HG03196 (cell line): ENCODE measurements at regions not wholly inside any gene's neighbourhood (a gene's known extent, or its start where the extent isn't known, plus 50 kb on each side); places are given as distances from the start of the nearest gene placed in this dataset.

ENCODE experiments used
- ATAC-seq: cut with Tn5 transposase; IDR thresholded peaks from one replicate; pipeline ENCODE4 v1.9.1; 2021; ENCODE audit not compliant: unreplicated experiment

DNA sequence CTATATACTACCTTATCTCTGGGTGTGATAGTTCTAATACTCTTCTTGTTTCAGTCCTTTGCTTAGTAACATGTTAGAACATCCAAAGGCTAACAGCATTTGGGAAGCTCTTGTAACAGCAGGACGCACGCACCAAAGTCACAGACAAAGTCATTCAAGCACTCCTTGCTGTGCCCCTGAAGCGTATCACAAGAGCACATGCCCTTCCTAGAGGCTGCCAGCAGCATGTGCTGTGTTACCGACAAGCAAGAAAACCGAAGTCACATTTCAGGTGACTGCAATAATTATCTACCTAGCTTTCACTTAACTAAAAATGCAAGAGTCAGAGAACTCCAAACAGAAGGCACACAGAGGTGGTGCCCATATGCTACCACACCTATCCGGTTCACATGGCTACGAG, 194.1 kb downstream of the KLF12 start:
- no peak for ATAC-seq

DNA sequence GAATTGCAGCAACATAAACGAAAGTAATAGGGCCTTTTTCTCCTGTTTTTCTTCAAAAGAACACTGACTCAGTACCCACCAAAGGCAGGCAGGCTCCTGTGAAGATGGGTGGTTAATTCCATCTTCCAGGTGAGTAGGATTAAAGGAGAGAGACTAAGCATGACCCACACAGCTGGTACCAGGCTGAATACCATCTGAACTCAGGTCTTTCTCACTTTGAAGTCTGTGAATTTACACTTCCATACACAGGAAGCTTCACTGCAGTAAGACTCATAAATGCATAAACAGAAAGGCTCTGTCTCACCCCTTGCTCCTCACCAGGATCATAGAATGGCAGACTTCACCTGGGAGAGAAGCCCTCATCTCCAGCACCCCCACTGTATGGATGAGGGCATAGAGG, 194.6 kb downstream of the KLF12 start:
- no peak for ATAC-seq

DNA sequence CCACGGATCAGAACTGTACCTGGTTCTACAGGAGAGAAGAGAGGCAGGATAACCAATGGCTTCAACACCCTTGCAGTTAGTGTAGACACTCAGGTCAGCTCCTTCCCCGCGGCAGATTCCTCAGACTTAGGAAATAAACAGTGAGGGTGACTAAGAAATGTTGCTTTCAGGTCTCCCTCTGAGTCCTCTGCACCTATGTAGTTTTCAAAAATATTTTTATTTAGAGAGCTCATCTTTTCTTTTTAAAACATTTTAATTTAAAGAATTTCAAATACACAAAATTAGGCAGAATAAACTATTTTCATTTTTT, 195.2 kb downstream of the KLF12 start:
- ATAC-seq: no peak

DNA sequence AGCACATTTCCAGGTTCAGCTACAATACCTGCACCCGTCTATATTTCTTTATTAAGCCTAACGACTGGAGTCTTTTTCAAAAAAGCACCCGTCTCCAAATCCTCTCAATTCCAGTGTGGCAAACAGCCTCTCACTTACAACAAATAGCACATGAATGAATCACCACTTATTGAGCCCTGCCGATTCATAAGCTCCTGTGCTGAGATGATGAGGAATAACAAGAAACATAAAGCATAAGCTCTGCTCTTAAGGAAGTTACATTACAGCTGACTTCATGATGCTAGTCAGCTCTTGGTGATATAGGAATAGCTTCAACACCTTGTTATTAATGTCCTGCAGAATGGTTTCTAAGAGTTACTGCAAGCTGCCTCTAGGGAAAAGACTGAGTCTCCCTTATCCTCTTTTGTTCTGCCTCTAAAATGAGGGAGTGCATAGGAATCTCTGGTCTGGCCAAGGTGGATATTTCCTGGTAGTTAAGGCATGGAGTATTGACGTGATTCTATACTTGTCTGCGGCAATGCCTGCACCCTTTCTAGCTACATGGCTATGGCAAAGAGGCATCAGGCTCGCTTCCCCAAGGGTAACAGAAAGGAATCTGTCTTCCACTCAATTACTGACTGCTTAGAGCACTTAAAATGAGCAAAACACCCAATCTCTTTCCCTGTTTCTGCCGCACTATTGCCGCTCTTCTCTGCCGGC, 195.7 kb downstream of the KLF12 start:
- no peak for ATAC-seq

DNA sequence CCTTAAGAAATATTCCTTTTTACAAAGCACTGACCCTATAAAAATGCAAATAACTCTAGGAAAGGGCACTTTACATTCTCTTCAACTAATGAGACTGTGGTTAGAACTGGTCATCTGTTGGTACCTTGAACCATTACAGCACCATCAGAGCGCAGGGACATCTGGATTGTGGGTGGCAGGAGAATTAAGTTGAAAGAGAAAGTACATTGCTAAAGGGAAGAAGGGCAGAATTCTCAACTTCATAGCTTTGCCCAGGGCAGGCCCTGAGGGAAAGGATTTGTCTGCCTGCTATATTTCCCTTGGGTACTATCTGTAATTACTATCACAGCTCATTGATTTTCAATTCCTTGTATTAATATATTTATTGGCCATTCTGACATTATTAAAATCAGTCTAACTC, 196.8 kb downstream of the KLF12 start:
- ATAC-seq: no peak

DNA sequence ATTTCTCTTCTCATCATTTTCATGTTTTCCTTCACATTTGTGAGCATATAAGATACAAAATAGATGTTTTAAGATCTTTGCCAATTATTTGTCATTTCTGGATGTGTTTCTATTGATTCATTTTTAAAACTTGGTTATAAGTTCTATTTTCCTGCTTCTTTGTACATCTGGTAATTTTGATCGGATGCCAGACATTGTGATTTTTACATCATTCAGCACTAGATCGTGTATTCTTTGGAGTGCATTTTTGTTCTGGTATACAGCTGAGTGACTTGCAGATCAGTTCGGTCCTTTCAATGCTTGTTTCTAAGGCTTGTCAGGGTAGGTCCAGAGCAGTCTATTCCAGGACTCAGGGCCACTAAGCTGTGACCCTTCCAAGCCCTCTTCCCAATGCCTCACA, 198.2 kb downstream of the KLF12 start:
- ATAC-seq: no peak

DNA sequence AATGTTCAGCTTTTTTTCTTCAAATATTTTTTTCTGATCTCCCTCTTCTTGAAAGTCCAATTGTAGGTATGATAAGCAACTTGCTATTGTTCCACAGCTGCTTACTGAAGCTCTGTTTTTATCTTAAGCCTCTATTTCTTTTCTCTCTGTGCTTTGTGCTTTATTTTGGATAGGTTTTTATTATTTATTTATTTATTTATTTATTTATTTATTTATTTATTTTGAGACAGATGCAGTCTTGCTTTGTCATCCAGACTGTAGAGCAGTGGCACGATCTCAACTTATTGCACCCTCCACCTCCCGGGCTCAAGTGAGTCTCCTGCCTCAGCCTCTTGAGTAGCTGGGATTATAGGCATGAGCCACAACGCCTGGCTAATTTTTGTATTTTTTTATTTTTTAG, 199.4 kb downstream of the KLF12 start:
- no peak for ATAC-seq

DNA sequence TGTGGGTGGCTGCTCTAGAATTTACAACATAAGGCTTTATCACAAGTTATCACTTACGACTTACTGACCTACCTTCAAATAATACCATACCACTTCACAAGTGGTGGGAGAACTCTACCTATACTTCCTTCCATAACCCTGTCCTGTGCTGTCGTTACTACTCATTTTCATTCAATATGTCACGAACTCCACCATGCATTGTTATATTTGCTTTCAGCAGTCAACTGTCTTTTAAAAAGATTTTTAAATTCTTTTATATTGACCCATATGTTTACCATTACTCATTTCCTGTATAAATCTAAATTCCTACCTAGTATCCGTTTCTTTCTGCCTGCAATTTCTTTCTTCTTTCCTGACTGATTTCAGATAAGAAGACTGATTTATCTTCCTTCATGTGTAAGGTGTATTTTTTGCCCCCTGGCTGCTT, 200.0 kb downstream of the KLF12 start:
- ATAC-seq: no peak

DNA sequence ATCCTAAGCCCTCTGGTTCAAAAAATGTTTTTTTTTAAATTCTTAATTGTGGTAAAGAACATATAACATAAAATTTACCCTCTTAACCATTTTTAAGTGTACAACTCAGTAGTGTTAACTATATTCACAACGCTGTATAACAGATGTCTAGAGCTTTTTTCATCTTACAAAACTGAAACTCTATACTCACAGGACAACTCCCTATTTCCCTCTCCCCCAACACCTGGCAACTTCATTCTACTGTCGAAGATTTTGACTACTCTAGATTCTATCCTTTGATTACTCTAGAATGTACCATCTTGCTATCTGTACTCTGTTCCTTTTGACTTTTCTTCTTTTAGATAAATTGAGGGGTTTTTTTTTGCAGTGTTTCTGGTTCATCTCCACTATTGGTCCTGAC, 200.4 kb downstream of the KLF12 start:
- no peak for ATAC-seq

DNA sequence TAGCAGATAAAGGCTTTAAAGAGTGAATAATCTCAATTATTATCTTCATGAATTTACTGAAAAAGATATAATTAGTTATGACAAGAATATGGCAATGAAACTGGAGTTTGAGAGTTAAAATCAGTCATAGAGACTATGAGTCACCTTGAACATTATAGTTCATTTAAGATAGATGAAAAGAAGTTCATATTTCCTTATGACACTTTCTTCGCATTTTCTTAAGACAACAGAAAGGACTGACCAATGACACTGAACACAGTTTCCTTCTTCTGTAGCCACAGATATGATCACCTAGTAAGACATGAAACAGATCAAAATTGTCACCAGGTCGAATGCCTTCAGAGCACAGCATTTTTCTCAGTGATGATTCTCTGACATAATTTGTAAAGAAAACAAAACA, 202.1 kb downstream of the KLF12 start:
- ATAC-seq: no peak

DNA sequence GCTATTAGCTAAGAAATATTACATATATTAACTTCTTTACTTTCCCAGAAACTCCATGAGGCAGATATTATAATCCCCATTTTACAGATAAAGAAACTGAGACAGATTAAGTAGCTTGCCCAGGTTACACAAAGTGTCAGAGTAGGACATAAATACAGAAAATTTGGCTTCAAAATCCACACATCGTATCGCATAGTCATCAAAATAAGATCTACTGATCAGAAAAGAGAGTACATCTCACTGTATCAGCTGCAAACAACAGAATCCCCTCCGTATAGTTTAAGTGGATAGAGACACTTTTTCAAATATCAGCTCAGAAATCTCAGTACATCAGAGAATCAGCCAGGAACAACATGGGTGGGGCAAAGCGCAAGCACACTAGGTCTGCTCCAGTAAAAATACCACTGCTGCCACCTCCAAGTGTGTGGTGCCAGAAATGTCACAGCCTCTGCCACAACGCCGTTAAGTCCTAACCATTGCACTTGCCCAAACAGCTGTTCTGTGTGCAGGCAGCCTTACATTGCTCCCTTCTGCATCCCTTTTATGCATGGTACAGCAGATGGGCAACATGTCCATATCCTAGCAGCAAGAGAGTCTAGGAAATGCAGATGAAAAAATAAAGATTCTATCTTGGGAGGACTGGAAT, 204.8 kb downstream of the KLF12 start:
- no peak for ATAC-seq

DNA sequence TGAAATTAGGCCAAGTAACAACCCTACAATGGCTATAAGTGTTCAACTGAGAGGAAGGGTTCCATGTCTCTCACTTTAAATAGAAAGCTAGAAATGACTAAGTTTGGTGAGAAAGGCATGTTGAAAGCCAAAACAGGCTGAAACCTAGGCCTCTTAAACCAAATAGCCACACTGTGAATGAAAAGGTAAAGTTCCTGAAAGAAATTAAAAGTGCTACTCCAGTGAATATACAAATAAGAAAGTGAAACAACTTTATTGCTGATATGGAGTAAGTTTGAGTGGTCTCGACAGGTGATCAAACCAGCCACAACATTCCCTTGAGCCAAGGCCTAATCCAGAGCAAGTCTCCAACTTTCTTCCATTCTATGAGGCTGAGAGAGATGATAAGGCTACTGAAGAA, 209.6 kb downstream of the KLF12 start:
- peak; percentile 82 for ATAC-seq

DNA sequence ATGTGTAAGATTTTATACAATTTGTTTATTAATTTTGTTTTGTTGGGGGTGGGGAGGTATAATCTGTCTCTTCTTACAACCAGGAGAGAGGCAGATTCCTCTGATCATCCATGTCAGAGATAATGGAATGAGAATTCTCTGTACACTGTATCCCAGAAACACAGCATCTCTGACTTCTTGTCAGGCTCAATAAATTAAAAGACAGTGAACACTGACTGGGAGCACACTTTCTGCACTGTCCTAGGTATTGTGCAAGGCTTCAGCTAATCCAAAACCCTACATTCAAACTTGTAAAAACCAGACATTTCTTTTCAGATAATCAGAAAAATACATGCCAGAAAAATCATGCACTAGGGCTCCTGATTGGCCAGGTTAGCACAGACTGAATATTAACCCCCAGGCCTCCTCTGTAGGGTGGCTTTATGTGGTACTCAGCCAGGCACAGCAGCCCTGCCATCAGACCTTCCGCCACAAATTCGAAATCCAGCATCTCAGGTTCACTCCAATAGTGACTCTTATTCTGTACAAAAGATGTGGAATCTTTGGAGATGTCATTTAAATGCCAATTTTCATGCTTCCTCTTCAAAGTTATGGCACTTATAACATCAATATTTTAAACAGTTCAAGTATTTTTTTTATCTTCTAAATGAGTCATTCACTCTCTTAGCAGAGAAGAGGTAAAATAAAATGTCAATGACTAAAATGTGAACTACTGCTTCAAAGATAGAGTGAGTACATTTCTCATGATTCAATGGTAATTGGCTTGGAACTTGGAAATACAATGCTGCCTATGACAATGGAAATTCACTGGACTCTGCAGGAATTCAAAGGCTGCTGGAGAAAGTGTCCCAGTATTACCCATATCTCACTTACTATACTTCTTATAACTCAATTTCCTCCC, 211.5 kb downstream of the KLF12 start:
- ATAC-seq: no peak

DNA sequence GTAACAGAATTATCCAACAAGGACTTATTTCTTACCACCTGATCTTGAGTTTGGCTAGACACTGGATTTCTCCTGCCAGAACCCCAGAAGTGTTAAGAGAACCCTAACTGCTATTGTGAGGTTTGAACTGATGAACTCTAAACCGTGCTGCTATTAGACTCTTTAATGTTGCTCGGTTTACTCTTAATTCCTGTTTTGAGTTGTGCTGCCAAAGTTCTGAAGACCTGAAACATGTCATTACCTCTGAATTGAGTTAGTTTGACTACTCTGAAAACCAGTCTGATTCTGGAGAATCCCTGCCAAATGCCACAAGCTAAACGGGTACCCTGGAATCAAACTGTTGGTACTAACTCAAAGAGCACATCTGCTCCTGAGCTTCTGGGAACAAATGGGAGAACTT, 215.5 kb downstream of the KLF12 start:
- no peak for ATAC-seq

DNA sequence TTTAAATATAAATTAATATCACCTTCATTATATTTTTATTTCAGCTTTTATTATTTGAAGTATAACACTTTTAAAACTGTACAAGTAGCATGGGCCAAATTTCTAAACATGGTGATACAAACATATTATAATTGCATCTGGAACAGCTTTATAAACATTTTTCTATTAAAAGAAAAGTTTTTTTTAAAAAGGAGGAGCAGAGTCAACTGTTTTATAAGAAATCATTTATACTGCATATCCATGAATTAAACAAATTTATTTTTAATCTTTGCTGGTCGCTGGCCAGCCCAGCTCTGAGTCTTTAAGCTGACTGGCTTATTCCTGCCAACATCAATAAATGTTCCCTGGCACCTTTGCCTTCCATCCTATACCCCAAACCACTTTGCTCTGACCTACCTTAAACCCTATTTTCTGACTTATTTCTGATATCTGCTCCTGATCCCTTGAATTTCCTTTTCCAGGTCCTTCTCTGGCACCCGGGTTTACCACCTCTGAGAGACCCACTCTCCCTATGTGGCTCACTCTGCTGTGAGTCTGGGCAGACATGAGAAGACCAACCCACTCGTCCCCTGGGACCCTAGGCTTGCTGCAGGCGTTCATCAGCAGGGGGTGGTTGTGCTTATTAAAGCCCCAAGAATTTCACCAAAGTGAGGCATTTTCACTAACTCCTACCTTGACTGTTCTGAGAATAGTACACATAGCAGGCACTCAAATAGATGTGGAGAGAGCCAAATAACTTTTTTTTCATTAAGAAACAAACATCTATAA, 220.3 kb downstream of the KLF12 start:
- no peak for ATAC-seq

DNA sequence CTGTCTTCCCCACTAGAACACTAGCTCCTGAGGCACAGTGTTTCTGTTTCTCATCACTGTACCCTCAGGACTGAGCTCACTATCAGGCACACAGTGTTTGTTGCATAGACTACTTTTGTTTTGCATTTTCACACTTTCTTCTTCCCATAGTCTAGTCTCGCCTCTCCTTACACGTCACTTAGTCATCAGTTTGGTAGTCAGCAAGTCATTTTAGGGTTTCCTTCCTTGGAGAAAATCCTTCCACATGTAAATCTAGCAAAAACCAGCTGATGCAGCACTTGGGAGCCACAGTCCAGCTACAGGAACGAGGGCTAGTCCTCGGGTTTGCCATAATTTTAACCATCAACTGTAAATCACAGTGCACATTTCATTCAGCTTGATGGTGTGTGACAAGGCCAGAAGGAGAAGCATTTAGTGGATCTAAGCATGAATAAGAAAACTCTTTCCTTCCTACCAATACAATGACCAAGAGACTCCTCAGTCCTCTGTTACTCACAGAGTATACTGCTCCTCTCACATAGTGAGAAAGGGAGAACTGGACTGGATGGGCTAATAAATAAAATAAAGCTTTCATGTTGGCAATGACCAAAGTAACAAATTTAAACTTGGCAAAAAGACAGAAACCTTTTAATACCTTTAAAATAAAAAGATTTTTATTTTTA, 221.0 kb downstream of the KLF12 start:
- ATAC-seq: no peak

DNA sequence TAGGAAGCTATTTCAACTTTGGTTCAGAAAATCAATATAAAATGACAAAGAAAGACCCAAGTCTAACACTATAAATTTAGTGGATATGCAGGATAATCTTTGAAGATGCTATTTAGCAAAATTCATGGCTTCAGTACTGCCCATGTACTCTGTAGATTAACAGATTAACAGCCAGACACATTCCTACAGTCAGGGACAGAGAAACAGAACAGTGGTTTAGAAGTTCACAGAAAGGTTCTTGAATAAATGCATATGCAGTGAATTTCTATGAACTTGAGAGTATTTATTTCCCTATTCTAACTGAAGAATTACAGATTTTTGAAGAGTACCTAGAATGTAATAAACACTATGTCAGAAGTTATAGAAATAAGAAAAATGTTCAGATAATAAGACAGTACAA, 222.8 kb downstream of the KLF12 start:
- no peak for ATAC-seq

DNA sequence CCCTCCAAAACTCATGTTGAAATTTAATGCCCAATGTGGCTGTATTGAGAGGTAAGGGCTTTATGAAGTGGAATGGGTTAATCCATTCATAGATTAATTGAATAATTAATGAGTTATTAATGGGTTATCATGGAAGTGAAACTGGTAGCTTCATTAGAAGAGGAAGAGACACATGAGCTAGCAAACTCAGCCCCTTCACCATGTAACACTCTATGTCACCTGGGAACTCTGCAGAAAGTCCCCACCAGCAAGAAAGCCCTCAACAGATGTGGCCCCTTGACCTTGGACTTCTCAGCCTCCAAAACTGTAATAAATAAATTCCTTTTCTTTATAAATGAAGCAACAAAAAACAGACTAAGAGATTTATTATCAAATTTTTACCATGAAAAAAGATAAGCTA, 223.5 kb downstream of the KLF12 start:
- no peak for ATAC-seq

DNA sequence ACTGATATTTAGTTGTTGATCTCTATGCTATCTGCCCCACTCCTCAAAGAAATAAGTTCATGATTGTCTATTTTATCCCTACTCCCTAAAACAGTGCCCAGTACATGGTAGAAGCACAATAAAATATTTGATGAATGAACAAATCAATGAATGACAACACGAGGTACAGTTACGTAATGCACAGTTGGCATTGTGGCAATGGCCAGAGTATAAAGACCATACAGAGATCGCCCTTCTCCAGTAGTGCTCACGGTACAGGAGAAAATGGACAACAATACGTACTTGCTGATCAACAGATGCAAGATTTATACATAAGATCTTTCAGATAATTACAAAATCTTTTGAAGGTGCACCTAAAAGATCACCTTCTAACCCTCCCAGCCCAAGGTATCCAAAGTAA, 225.4 kb downstream of the KLF12 start:
- ATAC-seq: no peak

DNA sequence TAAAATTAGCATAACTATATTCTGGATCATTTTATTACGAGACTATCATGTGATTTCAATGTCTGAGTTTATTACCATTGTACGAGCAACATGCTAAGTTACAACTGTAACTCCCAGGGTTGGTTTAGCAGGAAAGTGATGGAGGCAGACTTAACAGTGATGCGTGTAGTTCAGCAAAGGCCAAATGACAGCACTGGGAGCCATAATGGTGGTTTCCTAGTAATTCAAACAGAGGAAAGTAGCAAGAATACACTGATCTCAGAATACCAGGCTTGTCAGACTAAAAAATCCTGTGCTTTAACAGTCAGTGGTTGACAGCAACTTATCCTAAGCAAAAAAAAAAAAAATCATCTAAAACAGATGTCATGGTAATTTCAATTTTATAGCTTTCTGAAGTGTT, 229.6 kb downstream of the KLF12 start:
- ATAC-seq: no peak

DNA sequence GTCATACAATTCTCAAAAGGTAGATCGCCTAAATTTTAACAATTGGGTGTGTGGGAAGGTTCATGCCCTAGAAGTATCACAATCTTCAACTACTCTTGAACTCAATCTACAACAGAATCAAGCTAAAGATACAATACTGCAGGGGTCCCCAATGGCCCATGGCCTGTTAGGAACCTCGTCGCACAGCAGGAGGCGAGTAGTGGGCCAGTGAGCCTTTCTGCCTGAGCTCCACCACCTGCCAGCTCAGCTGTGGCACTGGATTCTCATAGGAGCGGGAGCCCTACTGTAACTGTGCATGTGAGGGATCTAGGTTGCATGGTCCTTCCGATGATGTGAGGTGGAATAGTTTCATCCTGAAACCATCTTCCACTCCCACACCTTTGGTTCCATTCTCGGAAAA, 230.6 kb downstream of the KLF12 start:
- ATAC-seq: no peak
